ENCODE measurements at regions not wholly inside any gene's neighbourhood (a gene's known extent, or its start where the extent isn't known, plus 50 kb on each side); places are given as distances from the start of the nearest gene placed in this dataset.

DNA sequence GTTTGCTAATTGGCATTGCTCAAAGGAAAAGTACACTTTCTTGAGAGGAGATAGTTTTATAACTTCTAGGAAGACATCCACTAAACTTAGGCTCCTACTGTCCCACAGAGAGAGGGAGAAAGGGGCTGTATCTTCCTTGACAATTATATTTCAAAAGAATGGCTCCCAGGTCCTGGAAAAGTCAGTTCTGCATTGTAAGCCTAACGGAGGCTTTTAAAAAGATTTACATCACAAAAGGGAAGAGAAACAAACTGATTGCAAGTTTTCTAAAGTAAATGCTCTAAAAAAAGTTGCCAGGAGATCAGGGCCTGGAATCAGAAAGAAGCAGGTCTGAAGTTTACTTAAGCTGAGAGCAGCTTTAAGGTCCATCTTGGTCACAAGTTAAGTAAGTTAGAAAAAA, 839.5 kb downstream of the FRK start:
- Histone ChIP-seq H2AFZ (no peak overlapping the region), H3K27me3 (ENCODE audit: control insufficient read depth, insufficient read depth, low read length) (no peaks in the 10 kb centered on the region), H3K36me3 (ENCODE audit: control insufficient read depth, insufficient read depth, low read length) (no peaks in the 10 kb centered on the region), H3K4me1 (no peaks in the 10 kb centered on the region), H3K27ac (no peak overlapping the region), H3K4me3 (ENCODE audit: low read depth, low read length) (no peak overlapping the region), H3K79me2 (no peaks in the 10 kb centered on the region), H3K9ac (no peak overlapping the region), H3K4me2 (ENCODE audit: low read length) (no peak overlapping the region), H3K9me3 (ENCODE audit: control insufficient read depth, low read length) (no peaks in the 10 kb centered on the region)
- TF ChIP-seq, protein P1, sequence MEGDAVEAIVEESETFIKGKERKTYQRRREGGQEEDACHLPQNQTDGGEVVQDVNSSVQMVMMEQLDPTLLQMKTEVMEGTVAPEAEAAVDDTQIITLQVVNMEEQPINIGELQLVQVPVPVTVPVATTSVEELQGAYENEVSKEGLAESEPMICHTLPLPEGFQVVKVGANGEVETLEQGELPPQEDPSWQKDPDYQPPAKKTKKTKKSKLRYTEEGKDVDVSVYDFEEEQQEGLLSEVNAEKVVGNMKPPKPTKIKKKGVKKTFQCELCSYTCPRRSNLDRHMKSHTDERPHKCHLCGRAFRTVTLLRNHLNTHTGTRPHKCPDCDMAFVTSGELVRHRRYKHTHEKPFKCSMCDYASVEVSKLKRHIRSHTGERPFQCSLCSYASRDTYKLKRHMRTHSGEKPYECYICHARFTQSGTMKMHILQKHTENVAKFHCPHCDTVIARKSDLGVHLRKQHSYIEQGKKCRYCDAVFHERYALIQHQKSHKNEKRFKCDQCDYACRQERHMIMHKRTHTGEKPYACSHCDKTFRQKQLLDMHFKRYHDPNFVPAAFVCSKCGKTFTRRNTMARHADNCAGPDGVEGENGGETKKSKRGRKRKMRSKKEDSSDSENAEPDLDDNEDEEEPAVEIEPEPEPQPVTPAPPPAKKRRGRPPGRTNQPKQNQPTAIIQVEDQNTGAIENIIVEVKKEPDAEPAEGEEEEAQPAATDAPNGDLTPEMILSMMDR (IDR thresholded peaks at IDR 0.05) = no peak

DNA sequence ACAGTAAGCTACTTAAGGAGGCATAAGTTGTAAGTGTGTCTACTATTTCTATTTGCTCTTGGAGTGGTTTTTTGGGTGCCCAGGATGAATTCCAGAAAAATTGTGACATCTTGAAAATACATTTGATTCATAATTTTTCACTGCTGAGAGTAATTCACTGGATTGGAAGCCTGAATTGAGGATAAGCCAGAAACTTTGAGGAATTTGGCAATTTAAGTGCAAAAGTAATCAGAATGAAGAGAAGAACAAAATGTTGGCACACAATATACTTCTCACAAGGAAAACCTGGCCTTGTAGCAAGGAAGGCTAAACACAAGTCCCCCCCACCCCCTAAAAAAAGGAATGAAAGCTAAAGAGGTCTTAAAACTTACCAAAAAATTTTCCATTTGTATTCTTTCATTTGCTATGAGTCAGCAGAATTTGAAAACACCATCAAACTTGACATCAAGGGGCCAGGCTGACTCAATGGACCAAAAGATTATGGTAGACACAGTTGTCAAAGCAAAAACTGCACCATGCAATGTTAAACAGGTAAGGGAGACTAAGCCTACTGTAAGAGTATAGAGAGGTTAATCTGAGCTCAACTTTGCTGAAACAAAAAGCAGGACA, 840.0 kb downstream of the FRK start:
- Histone ChIP-seq H3K27ac (no peak overlapping the region), H3K4me3 (ENCODE audit: low read depth, low read length) (no peak overlapping the region), H3K36me3 (ENCODE audit: control insufficient read depth, insufficient read depth, low read length) (no peaks in the 10 kb centered on the region), H3K79me2 (no peaks in the 10 kb centered on the region), H2AFZ (no peak overlapping the region), H3K9ac (no peak overlapping the region), H3K27me3 (ENCODE audit: control insufficient read depth, insufficient read depth, low read length) (no peaks in the 10 kb centered on the region), H3K4me1 (no peaks in the 10 kb centered on the region), H3K4me2 (ENCODE audit: low read length) (no peak overlapping the region), H3K9me3 (ENCODE audit: control insufficient read depth, low read length) (no peaks in the 10 kb centered on the region)
- TF ChIP-seq, protein P1 (IDR thresholded peaks at IDR 0.05) = no peak

DNA sequence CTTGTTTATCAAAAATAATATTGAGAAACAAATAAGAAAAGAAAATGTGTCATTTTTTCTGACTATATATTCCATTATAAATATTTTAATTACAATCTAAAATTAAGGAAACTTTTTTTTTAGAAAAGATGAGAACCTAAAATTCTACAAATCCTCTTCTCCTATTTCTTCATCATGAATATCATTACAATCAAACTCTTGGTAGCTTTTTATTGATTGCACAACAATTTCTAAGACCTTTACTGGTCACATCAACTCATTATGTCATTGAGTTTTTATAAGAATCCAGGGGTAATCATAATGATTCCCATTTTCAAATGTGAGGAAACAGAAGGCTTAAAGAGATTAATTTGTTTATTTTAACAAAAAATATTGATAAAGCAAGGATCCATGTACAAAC, 841.0 kb downstream of the FRK start:
- Histone ChIP-seq H3K27me3 (ENCODE audit: control insufficient read depth, insufficient read depth, low read length) (no peaks in the 10 kb centered on the region), H3K4me1 (no peaks in the 10 kb centered on the region), H3K36me3 (ENCODE audit: control insufficient read depth, insufficient read depth, low read length) (no peaks in the 10 kb centered on the region), H3K27ac (no peak overlapping the region), H3K9me3 (ENCODE audit: control insufficient read depth, low read length) (no peaks in the 10 kb centered on the region), H3K4me2 (ENCODE audit: low read length) (no peak overlapping the region), H3K79me2 (no peaks in the 10 kb centered on the region), H3K9ac (no peak overlapping the region), H3K4me3 (ENCODE audit: low read depth, low read length) (no peak overlapping the region), H2AFZ (no peak overlapping the region)
- TF ChIP-seq, protein P1 (IDR thresholded peaks at IDR 0.05) = no peak

DNA sequence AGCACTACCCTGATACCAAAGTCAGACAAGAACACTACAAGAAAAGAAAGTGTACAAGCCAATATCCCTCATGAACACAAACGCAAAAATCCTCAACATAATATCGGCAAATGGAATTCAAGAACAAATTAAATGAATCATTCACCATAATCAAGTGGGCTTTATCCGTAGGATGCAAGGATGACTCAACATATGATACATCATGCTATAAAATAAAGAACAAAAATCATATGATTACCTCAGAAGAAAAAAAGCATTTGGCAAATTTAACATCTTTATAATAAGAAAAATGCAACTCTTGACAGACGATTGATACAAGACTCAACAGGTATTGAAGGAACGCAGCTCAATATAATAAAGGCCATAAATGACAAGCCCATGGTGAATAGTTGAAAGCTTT, 843.9 kb downstream of the FRK start:
- Histone ChIP-seq H3K27ac (no peak overlapping the region), H3K4me3 (ENCODE audit: low read depth, low read length) (no peak overlapping the region), H3K9ac (no peak overlapping the region), H3K36me3 (ENCODE audit: control insufficient read depth, insufficient read depth, low read length) (no peaks in the 10 kb centered on the region), H2AFZ (no peak overlapping the region), H3K79me2 (no peaks in the 10 kb centered on the region), H3K27me3 (ENCODE audit: control insufficient read depth, insufficient read depth, low read length) (no peaks in the 10 kb centered on the region), H3K9me3 (ENCODE audit: control insufficient read depth, low read length) (no peaks in the 10 kb centered on the region), H3K4me2 (ENCODE audit: low read length) (no peak overlapping the region), H3K4me1 (no peaks in the 10 kb centered on the region)
- TF ChIP-seq, protein P1 (IDR thresholded peaks at IDR 0.05) = no peak

DNA sequence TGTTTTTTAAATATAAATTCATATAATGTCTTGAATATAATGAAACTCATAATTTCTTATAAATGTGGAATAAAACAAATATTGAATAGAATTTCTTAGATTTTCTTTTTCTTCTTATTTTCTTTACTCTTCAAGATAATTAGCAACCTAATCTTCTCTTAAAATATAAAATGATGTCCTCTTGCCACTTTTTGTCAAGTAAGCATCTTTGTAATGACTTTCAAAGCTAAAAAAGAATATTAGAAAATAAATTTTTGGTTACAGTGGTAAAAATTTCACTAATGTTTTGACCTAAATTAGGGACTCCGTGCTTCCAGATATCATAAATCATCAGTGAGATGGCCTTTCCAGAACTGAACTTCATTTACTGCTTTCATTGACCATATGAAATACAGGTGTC, 846.4 kb downstream of the FRK start:
- H3K4me1 ChIP-seq = no peaks in the 10 kb centered on the region
- H3K36me3 ChIP-seq (ENCODE audit: control insufficient read depth, insufficient read depth, low read length) = no peaks in the 10 kb centered on the region
- H3K9ac ChIP-seq = no peak overlapping the region
- no peak overlapping the region for H2AFZ ChIP-seq
- no peak overlapping the region for H3K4me2 ChIP-seq (ENCODE audit: low read length)
- no peaks in the 10 kb centered on the region for H3K79me2 ChIP-seq
- H3K4me3 ChIP-seq (ENCODE audit: low read depth, low read length) = no peak overlapping the region
- no peaks in the 10 kb centered on the region for H3K9me3 ChIP-seq (ENCODE audit: control insufficient read depth, low read length)
- no peaks in the 10 kb centered on the region for H3K27me3 ChIP-seq (ENCODE audit: control insufficient read depth, insufficient read depth, low read length)
- no peak overlapping the region for H3K27ac ChIP-seq
- TF ChIP-seq, protein P1 (IDR thresholded peaks at IDR 0.05) = no peak
